Cardiac muscle cell (in vitro differentiated cells and primary cell): ENCODE measurements at regions not wholly inside any gene's neighbourhood (a gene's known extent, or its start where the extent isn't known, plus 50 kb on each side); places are given as distances from the start of the nearest gene placed in this dataset.

Experiments
- DNase-seq, 2 donors: peaks; one replicate each; pipeline versions ENCODE4 v3.0.0 to v3.0.0-alpha.2; 2010 to 2017; ENCODE audit warnings: low read depth in 1 of 2, low spot score in 1 of 2
- H3K27ac ChIP-seq: fragments of 200-600 bp; sonication (generic); 2 replicates; pipeline ENCODE4 v1.5.1; 2016
- H3K27me3 ChIP-seq: fragments of 200-600 bp; sonication (generic); 2 replicates; pipeline ENCODE4 v1.6.0; 2016; ENCODE audit warnings: control low read depth
- H3K36me3 ChIP-seq: fragments of 200-600 bp; sonication (generic); 2 replicates; pipeline ENCODE4 v1.5.1; 2016; ENCODE audit warnings: control low read depth
- H3K4me1 ChIP-seq: fragments of 200-600 bp; sonication (generic); 2 replicates; pipeline ENCODE4 v1.8.1; 2017; ENCODE audit warnings: low read depth, mild to moderate bottlenecking, mixed run types
- H3K4me3 ChIP-seq: fragments of 200-600 bp; sonication (generic); 2 replicates; pipeline ENCODE4 v1.5.1; 2016; ENCODE audit warnings: mild to moderate bottlenecking
- H3K9me3 ChIP-seq: fragments of 200-600 bp; sonication (generic); 2 replicates; pipeline ENCODE4 v1.5.1; 2017; ENCODE audit warnings: low read depth, mild to moderate bottlenecking, control low read depth
- CTCF ChIP-seq: IDR thresholded peaks from 2 replicates; pipeline ENCODE4 v1.5.1; 2012; ENCODE audit warnings: low read depth, mild to moderate bottlenecking, low read length

GRCh38 chr3:190738636-190739155 lies 123.8 kb downstream of the GMNC start:
- TF ChIP-seq CTCF, result no peak
- Histone ChIP-seq H3K4me1 (no peaks in the 10 kb centered on the region), H3K9me3 (no peaks in the 10 kb centered on the region), H3K27me3 (no peaks in the 10 kb centered on the region), H3K36me3 (no peaks in the 10 kb centered on the region), H3K4me3 (no peak overlapping the region), H3K27ac (no peak overlapping the region)
- peak in 1 of 2 donors; percentile 6 for DNase-seq

- H3K36me3 ChIP-seq, result no peaks in the 10 kb centered on the region
- TF ChIP-seq CTCF, result no peak
- no peak overlapping the region for H3K4me3 ChIP-seq
- no peaks in the 10 kb centered on the region for H3K9me3 ChIP-seq
- no peak for DNase-seq
- H3K27me3 ChIP-seq, result no peaks in the 10 kb centered on the region
- no peaks in the 10 kb centered on the region for H3K4me1 ChIP-seq
- no peak overlapping the region for H3K27ac ChIP-seq
Measured at GRCh38 chr3:190737446-190737845, 125.0 kb downstream of the GMNC start.

DNA sequence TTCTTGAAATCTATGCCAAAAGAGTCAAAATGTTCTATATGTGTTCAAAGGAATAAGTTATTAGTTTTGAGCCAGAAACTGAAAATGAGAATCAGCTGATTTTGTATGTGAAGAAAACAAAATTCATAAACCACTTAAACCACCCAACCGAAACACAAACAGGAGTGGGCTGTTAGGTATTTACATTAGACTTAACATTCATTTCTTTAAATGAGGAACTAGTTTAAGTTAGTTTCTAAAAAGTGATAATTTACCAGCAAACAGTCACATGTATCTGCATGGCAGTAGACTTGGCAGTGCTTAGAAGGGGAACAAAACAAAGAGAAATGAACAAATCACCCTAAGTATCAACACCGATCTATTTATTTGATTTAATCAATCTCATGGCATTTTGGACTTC lies 128.0 kb downstream of the GMNC start:
- no peaks in the 10 kb centered on the region for H3K4me1 ChIP-seq
- no peak overlapping the region for H3K27ac ChIP-seq
- no peak for TF ChIP-seq CTCF
- no peak for DNase-seq
- H3K4me3 ChIP-seq, result no peak overlapping the region
- no peaks in the 10 kb centered on the region for H3K9me3 ChIP-seq
- no peaks in the 10 kb centered on the region for H3K36me3 ChIP-seq
- H3K27me3 ChIP-seq, result no peaks in the 10 kb centered on the region

- no peak for DNase-seq
- no peaks in the 10 kb centered on the region for H3K9me3 ChIP-seq
- no peak for TF ChIP-seq CTCF
- H3K36me3 ChIP-seq, result no peaks in the 10 kb centered on the region
- no peaks in the 10 kb centered on the region for H3K27me3 ChIP-seq
- no peaks in the 10 kb centered on the region for H3K4me1 ChIP-seq
- no peak overlapping the region for H3K27ac ChIP-seq
- no peak overlapping the region for H3K4me3 ChIP-seq
Measured at GRCh38 chr3:190733591-190734146, 128.8 kb downstream of the GMNC start.

GRCh38 chr3:190731596-190731995 lies 130.9 kb downstream of the GMNC start:
- DNase-seq, result no peak
- Histone ChIP-seq H3K4me3 (no peak overlapping the region), H3K27ac (no peak overlapping the region), H3K9me3 (no peaks in the 10 kb centered on the region), H3K36me3 (no peaks in the 10 kb centered on the region), H3K4me1 (no peaks in the 10 kb centered on the region), H3K27me3 (no peaks in the 10 kb centered on the region)
- no peak for TF ChIP-seq CTCF
